GM21360 (cell line): ENCODE measurements at regions not wholly inside any gene's neighbourhood (a gene's known extent, or its start where the extent isn't known, plus 50 kb on each side); places are given as distances from the start of the nearest gene placed in this dataset.

ENCODE experiments used
- ATAC-seq: cut with Tn5 transposase; IDR thresholded peaks from one replicate; pipeline ENCODE4 v1.9.1; 2021; ENCODE audit warnings: mild to moderate bottlenecking, moderate library complexity; ENCODE audit not compliant: unreplicated experiment

GRCh38 chr6:19492636-19493405 lies 344.3 kb upstream of the ID4 start:
- ATAC-seq, result no peak

- ATAC-seq, result no peak
Observed at GRCh38 chr6:19501737-19502245, 335.4 kb upstream of the ID4 start.

GRCh38 chr6:19502301-19502700 lies 334.9 kb upstream of the ID4 start:
- ATAC-seq, result no peak

- no peak for ATAC-seq
Observed at GRCh38 chr6:19515939-19516338, 321.2 kb upstream of the ID4 start.

- ATAC-seq, result no peak
Observed at GRCh38 chr6:19519941-19520340, 317.2 kb upstream of the ID4 start.

- no peak for ATAC-seq
Observed at GRCh38 chr6:19524366-19525186, 312.6 kb upstream of the ID4 start.

- ATAC-seq, result no peak
Observed at GRCh38 chr6:19525673-19526072, 311.5 kb upstream of the ID4 start.

GRCh38 chr6:19530188-19530587 lies 307.0 kb upstream of the ID4 start:
- no peak for ATAC-seq

GRCh38 chr6:19535351-19535750 lies 301.8 kb upstream of the ID4 start:
- no peak for ATAC-seq

- no peak for ATAC-seq
Observed at GRCh38 chr6:19536838-19537237, 300.3 kb upstream of the ID4 start.

GRCh38 chr6:19538096-19538495 lies 299.1 kb upstream of the ID4 start:
- ATAC-seq, result no peak

- ATAC-seq, result no peak
Observed at GRCh38 chr6:19547507-19547906, 289.7 kb upstream of the ID4 start.

GRCh38 chr6:19549109-19549508 lies 288.1 kb upstream of the ID4 start:
- ATAC-seq, result no peak

GRCh38 chr6:19550380-19550779 lies 286.8 kb upstream of the ID4 start:
- ATAC-seq, result no peak

GRCh38 chr6:19551611-19552010 lies 285.6 kb upstream of the ID4 start:
- no peak for ATAC-seq

GRCh38 chr6:19552076-19552475 lies 285.1 kb upstream of the ID4 start:
- no peak for ATAC-seq

- ATAC-seq, result no peak
Observed at GRCh38 chr6:19552588-19552987, 284.6 kb upstream of the ID4 start.

GRCh38 chr6:19554356-19555225 lies 282.6 kb upstream of the ID4 start:
- no peak for ATAC-seq

GRCh38 chr6:19557191-19557590 lies 280.0 kb upstream of the ID4 start:
- no peak for ATAC-seq

GRCh38 chr6:19558201-19558600 lies 279.0 kb upstream of the ID4 start:
- no peak for ATAC-seq

GRCh38 chr6:19558934-19559333 lies 278.2 kb upstream of the ID4 start:
- no peak for ATAC-seq
